ENCODE measurements at regions not wholly inside any gene's neighbourhood (a gene's known extent, or its start where the extent isn't known, plus 50 kb on each side); places are given as distances from the start of the nearest gene placed in this dataset.

DNA sequence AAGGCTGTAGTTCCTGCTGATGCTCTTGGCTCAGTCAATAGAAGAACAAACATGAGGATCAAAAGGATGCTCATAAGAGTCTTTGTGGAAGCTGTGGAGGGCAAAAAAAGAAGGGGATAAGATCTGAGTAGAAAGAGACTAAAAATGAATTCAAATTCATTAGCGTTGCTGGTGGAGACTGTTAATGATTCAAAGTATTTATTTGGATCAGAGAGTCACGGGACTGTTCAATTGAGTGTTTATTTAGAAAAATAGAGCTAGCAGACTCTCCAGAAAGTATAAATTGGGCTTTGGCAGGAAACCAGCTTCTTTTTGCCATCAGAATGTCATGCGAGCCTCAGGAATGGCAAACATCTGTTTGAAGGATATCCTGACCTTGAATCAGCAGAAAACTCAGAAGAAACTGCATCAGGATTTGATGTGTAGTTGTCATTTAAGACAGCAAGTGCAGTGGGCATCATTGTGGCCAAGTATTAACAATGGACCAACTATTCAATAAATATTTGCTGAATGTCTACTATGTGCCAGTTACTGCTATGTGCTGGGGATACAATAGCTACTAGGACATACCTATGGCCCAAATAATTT lies 126.4 kb downstream of the TBC1D30 start:
- Histone ChIP-seq H3K27me3 (ENCODE audit: control insufficient read depth, insufficient read depth, low read length) (peaks cover 4% of the 10 kb centered on the region), H3K4me3 (ENCODE audit: low read length) (no peak overlapping the region), H3K27ac (ENCODE audit: low read length) (no peak overlapping the region), H3K4me1 (ENCODE audit: control insufficient read depth, insufficient read depth, low read length) (no peaks in the 10 kb centered on the region), H3K36me3 (ENCODE audit: control insufficient read depth, insufficient read depth, low read length) (no peaks in the 10 kb centered on the region), H3K9me3 (ENCODE audit: control insufficient read depth, insufficient read depth, low read length) (no peaks in the 10 kb centered on the region)
- ATAC-seq (no peak), DNase-seq (no peak)
- WGBS (ENCODE audit: insufficient coverage), result 38% methylated on average over 3 of the region's 3 CpGs
- Mint-ChIP-seq H3K9me3 (no peaks in the 10 kb centered on the region), H3K27me3 (ENCODE audit: low read depth in 2 of 2) (peaks cover 14 to 35% of the 10 kb centered on the region in 2 donors), H3K36me3 (no peaks in the 10 kb centered on the region), H3K4me3 (no peak overlapping the region), H3K27ac (no peak overlapping the region), H3K4me1 (no peaks in the 10 kb centered on the region)
- intact Hi-C loops (cut with micrococcal nuclease), result no loop called here
- TF ChIP-seq, protein P1, sequence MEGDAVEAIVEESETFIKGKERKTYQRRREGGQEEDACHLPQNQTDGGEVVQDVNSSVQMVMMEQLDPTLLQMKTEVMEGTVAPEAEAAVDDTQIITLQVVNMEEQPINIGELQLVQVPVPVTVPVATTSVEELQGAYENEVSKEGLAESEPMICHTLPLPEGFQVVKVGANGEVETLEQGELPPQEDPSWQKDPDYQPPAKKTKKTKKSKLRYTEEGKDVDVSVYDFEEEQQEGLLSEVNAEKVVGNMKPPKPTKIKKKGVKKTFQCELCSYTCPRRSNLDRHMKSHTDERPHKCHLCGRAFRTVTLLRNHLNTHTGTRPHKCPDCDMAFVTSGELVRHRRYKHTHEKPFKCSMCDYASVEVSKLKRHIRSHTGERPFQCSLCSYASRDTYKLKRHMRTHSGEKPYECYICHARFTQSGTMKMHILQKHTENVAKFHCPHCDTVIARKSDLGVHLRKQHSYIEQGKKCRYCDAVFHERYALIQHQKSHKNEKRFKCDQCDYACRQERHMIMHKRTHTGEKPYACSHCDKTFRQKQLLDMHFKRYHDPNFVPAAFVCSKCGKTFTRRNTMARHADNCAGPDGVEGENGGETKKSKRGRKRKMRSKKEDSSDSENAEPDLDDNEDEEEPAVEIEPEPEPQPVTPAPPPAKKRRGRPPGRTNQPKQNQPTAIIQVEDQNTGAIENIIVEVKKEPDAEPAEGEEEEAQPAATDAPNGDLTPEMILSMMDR (IDR thresholded peaks at IDR 0.05), result no peak

- H3K36me3 Mint-ChIP-seq, result no peaks in the 10 kb centered on the region
- Histone ChIP-seq H3K9me3 (ENCODE audit: control insufficient read depth, insufficient read depth, low read length) (no peaks in the 10 kb centered on the region), H3K36me3 (ENCODE audit: control insufficient read depth, insufficient read depth, low read length) (no peaks in the 10 kb centered on the region), H3K4me1 (ENCODE audit: control insufficient read depth, insufficient read depth, low read length) (no peaks in the 10 kb centered on the region), H3K27me3 (ENCODE audit: control insufficient read depth, insufficient read depth, low read length) (peaks cover 4% of the 10 kb centered on the region), H3K4me3 (ENCODE audit: low read length) (no peak overlapping the region), H3K27ac (ENCODE audit: low read length) (no peak overlapping the region)
- H3K27ac Mint-ChIP-seq, result no peak overlapping the region
- no peaks in the 10 kb centered on the region for H3K4me1 Mint-ChIP-seq
- intact Hi-C loops (cut with micrococcal nuclease), result no loop called here
- ATAC-seq, result no peak
- TF ChIP-seq, protein P1 (IDR thresholded peaks at IDR 0.05), result no peak
- peaks cover 14 to 47% of the 10 kb centered on the region in 2 donors for H3K27me3 Mint-ChIP-seq (ENCODE audit: low read depth in 2 of 2)
- H3K4me3 Mint-ChIP-seq, result no peak overlapping the region
- WGBS (ENCODE audit: insufficient coverage), result 0% methylated on average over 1 of the region's 1 CpG
- no peak for DNase-seq
- H3K9me3 Mint-ChIP-seq, result no peaks in the 10 kb centered on the region
Measured at GRCh38 chr12:64951944-64952343, 127.5 kb downstream of the TBC1D30 start.

DNA sequence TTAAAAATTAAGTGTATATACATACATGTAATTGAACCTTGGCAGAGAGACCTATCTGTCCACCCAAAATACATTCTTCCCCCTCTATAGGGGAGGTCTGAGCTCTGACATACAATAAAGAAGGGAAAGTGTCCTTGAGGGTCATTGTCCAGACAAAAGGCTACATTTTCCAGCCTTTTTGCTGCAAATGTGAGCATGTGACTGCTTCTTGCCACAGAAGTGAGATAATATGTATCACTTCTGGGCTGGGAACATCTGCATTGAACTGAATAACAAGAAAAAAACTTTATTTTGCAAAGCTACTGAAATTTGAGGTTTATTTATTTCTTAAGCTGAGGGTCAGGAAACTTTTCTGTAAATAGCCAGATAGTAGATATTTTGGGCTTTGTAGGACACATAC lies 131.3 kb downstream of the TBC1D30 start:
- ATAC-seq (no peak), DNase-seq (no peak)
- Histone ChIP-seq H3K27me3 (ENCODE audit: control insufficient read depth, insufficient read depth, low read length) (peaks cover 2% of the 10 kb centered on the region), H3K4me3 (ENCODE audit: low read length) (no peak overlapping the region), H3K9me3 (ENCODE audit: control insufficient read depth, insufficient read depth, low read length) (no peaks in the 10 kb centered on the region), H3K36me3 (ENCODE audit: control insufficient read depth, insufficient read depth, low read length) (no peaks in the 10 kb centered on the region), H3K27ac (ENCODE audit: low read length) (no peak overlapping the region), H3K4me1 (ENCODE audit: control insufficient read depth, insufficient read depth, low read length) (no peaks in the 10 kb centered on the region)
- Mint-ChIP-seq H3K27ac (no peak overlapping the region), H3K27me3 (ENCODE audit: low read depth in 2 of 2) (peaks cover 15 to 34% of the 10 kb centered on the region in 2 donors), H3K36me3 (no peaks in the 10 kb centered on the region), H3K4me1 (no peaks in the 10 kb centered on the region), H3K4me3 (no peak overlapping the region), H3K9me3 (peaks cover 0 to 2% of the 10 kb centered on the region in 2 donors)
- intact Hi-C loops (cut with micrococcal nuclease), result no loop called here
- TF ChIP-seq, protein P1 (IDR thresholded peaks at IDR 0.05), result no peak

DNA sequence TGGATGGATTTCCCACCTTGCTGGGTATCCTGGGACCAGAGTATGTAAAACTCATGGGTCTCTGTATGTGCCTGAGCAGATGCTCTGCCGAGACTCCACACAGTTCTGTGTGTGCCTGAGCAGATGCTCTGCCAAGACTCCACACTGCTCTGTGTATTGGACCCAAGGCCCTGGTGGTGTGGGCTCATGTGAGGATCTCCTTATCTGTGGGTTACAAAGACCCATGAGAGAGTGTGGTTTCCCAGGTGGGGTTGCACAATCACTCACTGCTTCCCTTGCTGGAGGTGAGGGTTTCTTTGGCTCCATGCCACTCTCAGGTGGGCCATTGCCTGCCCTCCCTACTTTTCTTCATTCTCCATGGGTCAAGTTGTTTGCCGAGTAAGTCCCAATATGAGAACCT lies 141.5 kb downstream of the TBC1D30 start:
- peaks cover 7 to 10% of the 10 kb centered on the region in 2 donors for H3K9me3 Mint-ChIP-seq
- no peaks in the 10 kb centered on the region for H3K4me1 ChIP-seq (ENCODE audit: control insufficient read depth, insufficient read depth, low read length)
- DNase-seq, result no peak
- ATAC-seq, result no peak
- peaks cover 22 to 52% of the 10 kb centered on the region in 2 donors for H3K27me3 Mint-ChIP-seq (ENCODE audit: low read depth in 2 of 2)
- intact Hi-C loops (cut with micrococcal nuclease), result no loop called here
- no peaks in the 10 kb centered on the region for H3K36me3 ChIP-seq (ENCODE audit: control insufficient read depth, insufficient read depth, low read length)
- no peak overlapping the region for H3K4me3 Mint-ChIP-seq
- peaks cover 5% of the 10 kb centered on the region for H3K27me3 ChIP-seq (ENCODE audit: control insufficient read depth, insufficient read depth, low read length)
- H3K9me3 ChIP-seq (ENCODE audit: control insufficient read depth, insufficient read depth, low read length), result peaks cover 4% of the 10 kb centered on the region
- no peaks in the 10 kb centered on the region for H3K4me1 Mint-ChIP-seq
- H3K36me3 Mint-ChIP-seq, result peaks cover 7% of the 10 kb centered on the region
- no peak overlapping the region for H3K27ac ChIP-seq (ENCODE audit: low read length)
- H3K4me3 ChIP-seq (ENCODE audit: low read length), result no peak overlapping the region
- TF ChIP-seq, protein P1 (IDR thresholded peaks at IDR 0.05), result no peak
- WGBS (ENCODE audit: insufficient coverage), result 29% methylated on average over 1 of the region's 2 CpGs
- H3K27ac Mint-ChIP-seq, result no peak overlapping the region

All from natural killer cell (primary cell).